HepG2 (cell line): ENCODE measurements at regions not wholly inside any gene's neighbourhood (a gene's known extent, or its start where the extent isn't known, plus 50 kb on each side); places are given as distances from the start of the nearest gene placed in this dataset.

Experiments used
- ATAC-seq: fragments of 200-7000 bp; cut with Tn5 transposase; 3 replicates; pipeline ENCODE4 v1.9.1; 2020; ENCODE audit warnings: mild to moderate bottlenecking, moderate library complexity
- BruUV-seq: library from RNA; stranded (reverse); fragments of 400-500 nt; replicated peaks from 2 replicates; lab custom pipeline; 2021; lab: Mats Ljungman, UMichigan
- CTCF ChIA-PET: fragments of 300-600 bp; formaldehyde crosslinking; extraction: SDS; loops from one replicate; lab custom pipeline; 2021; ENCODE audit warnings: low total read pairs, inconsistent platforms, low intra/inter-chr PET ratio; lab: Yijun Ruan, JAX
- POLR2A ChIA-PET: fragments of 350-600 bp; sonication (Branson Sonifier 250); formaldehyde crosslinking; loops from one replicate; lab custom pipeline; 2020; ENCODE audit warnings: antibody characterized with exemption, inconsistent platforms; lab: Yijun Ruan, JAX
- DNase-seq: peaks from one replicate; pipeline ENCODE4 v3.0.0-alpha.2; 2015; ENCODE audit warnings: low spot score
- FAIRE-seq: peaks from 3 replicates; lab custom pipeline; 2011; peaks lifted over from hg19 to GRCh38; lab: Jason Lieb, UNC
- H2AFZ ChIP-seq: one replicate; pipeline ENCODE4 v1.6.1; 2011; ENCODE audit warnings: low read length, inconsistent platforms
- H3K27ac ChIP-seq: fragments of 300-600 bp; 3 replicates; pipeline ENCODE4 v1.8.0; 2011; ENCODE audit warnings: mixed run types, mild to moderate bottlenecking, mixed read lengths, low read length, inconsistent platforms; ENCODE audit not compliant: insufficient read depth; ENCODE audit errors: extremely low read length
- H3K27me3 ChIP-seq, 2 experiments: fragments of 200-600 bp in 1 of 2; 2 replicates in 1 of 2; 3 replicates in 1 of 2; pipeline versions ENCODE4 v1.6.0 to v1.8.0; 2011; ENCODE audit warnings: low read length in 2 of 2, mild to moderate bottlenecking in 2 of 2, moderate library complexity in 2 of 2, inconsistent platforms in 1 of 2; ENCODE audit not compliant: insufficient read depth in 2 of 2, control insufficient read depth in 1 of 2
- H3K36me3 ChIP-seq, 2 experiments: fragments of 200-600 bp in 1 of 2; replicated peaks in 1 of 2; 2 replicates in 1 of 2; 3 replicates in 1 of 2; pipeline versions ENCODE4 v1.5.1 to v1.8.0; 2011; ENCODE audit warnings: low read length in 2 of 2, inconsistent platforms in 1 of 2; ENCODE audit not compliant: insufficient read depth in 2 of 2, control insufficient read depth in 1 of 2
- H3K4me1 ChIP-seq: 2 replicates; pipeline ENCODE4 v1.5.1; 2012; ENCODE audit warnings: low read length, inconsistent platforms; ENCODE audit not compliant: insufficient read depth
- H3K4me2 ChIP-seq: 2 replicates; pipeline ENCODE4 v1.6.0; 2011; ENCODE audit warnings: low read depth, low read length, inconsistent platforms
- H3K4me3 ChIP-seq, 3 experiments: fragments of 200-600 bp in 1 of 3; sonication (generic), shearing (Covaris generic) in 1 of 3; replicated peaks in 1 of 3; 2 replicates each; pipeline ENCODE4 v1.5.1; 2011 to 2016; ENCODE audit warnings: low read length in 3 of 3, inconsistent platforms in 2 of 3, low read depth in 2 of 3, mild to moderate bottlenecking in 2 of 3, control low read depth in 1 of 3, mixed read lengths in 1 of 3; ENCODE audit not compliant: insufficient read depth in 1 of 3
- H3K79me2 ChIP-seq: one replicate; pipeline ENCODE4 v1.6.1; 2011; ENCODE audit warnings: low read length, inconsistent platforms; ENCODE audit not compliant: insufficient read depth
- H3K9ac ChIP-seq: 2 replicates; pipeline ENCODE4 v1.6.0; 2011; ENCODE audit warnings: mild to moderate bottlenecking, low read depth, low read length, inconsistent platforms; ENCODE audit not compliant: insufficient read depth
- H3K9me3 ChIP-seq: 2 replicates; pipeline ENCODE4 v1.5.1; 2012; ENCODE audit warnings: mild to moderate bottlenecking, low read length
- H4K20me1 ChIP-seq: 2 replicates; pipeline ENCODE4 v1.6.0; 2011; ENCODE audit warnings: inconsistent platforms, mild to moderate bottlenecking, low read length, moderate library complexity; ENCODE audit not compliant: insufficient read depth
- ARNT ChIP-seq: fragments of 450-650 bp; IDR thresholded peaks from 2 replicates; pipeline ENCODE4 v1.6.1; 2017
- ATF2 ChIP-seq: sonication (generic); formaldehyde crosslinking; IDR thresholded peaks from 2 replicates; pipeline ENCODE4 v1.4.0; 2020; ENCODE audit warnings: missing genetic modification reagents
- ATF5 ChIP-seq: sonication (generic); formaldehyde crosslinking; IDR thresholded peaks from 2 replicates; pipeline ENCODE4 v1.4.0; 2020; ENCODE audit warnings: mild to moderate bottlenecking, low read depth, missing genetic modification reagents
- EHMT2 ChIP-seq: fragments of 200-600 bp; sonication (generic); IDR thresholded peaks from 2 replicates; pipeline ENCODE4 v1.7.0; 2017; ENCODE audit warnings: antibody characterized with exemption, low read depth, low read length, borderline replicate concordance
- FOSL1 ChIP-seq: sonication (generic); formaldehyde crosslinking; IDR thresholded peaks from 2 replicates; pipeline ENCODE4 v1.9.0; 2021; ENCODE audit warnings: missing genetic modification reagents, borderline replicate concordance
- HCFC1 ChIP-seq: fragments of 150-350 bp; IDR thresholded peaks from 2 replicates; pipeline ENCODE4 v1.6.1; 2014; ENCODE audit warnings: low read depth, low read length
- SATB2 ChIP-seq: sonication (generic); formaldehyde crosslinking; IDR thresholded peaks from 2 replicates; pipeline ENCODE4 v1.5.0; 2020; ENCODE audit warnings: missing genetic modification reagents
- SCMH1 ChIP-seq: sonication (generic); formaldehyde crosslinking; IDR thresholded peaks from 2 replicates; pipeline ENCODE4 v1.9.0; 2021; ENCODE audit warnings: missing genetic modification reagents, mild to moderate bottlenecking, borderline replicate concordance
- SIN3A ChIP-seq: IDR thresholded peaks from 2 replicates; pipeline ENCODE4 v1.6.1; 2011; ENCODE audit warnings: low read depth, mild to moderate bottlenecking, control low read depth, low read length, borderline replicate concordance
- ZBTB25 ChIP-seq: IDR thresholded peaks from 2 replicates; pipeline ENCODE4 v1.6.1; 2018; ENCODE audit warnings: missing genetic modification reagents
- ZFP62 ChIP-seq: sonication (generic); formaldehyde crosslinking; IDR thresholded peaks from 2 replicates; pipeline ENCODE4 v1.4.0; 2020; ENCODE audit warnings: missing genetic modification reagents
- ZNF207 ChIP-seq: fragments of 450-650 bp; IDR thresholded peaks from 2 replicates; pipeline ENCODE4 v1.6.1; 2016; ENCODE audit warnings: antibody characterized with exemption, borderline replicate concordance
- ZNF317 ChIP-seq: sonication (generic); formaldehyde crosslinking; IDR thresholded peaks from 2 replicates; pipeline ENCODE4 v1.5.0; 2020; ENCODE audit warnings: mild to moderate bottlenecking, missing genetic modification reagents
- ZNF326 ChIP-seq: sonication (generic); formaldehyde crosslinking; IDR thresholded peaks from 2 replicates; pipeline ENCODE4 v1.4.0; 2020; ENCODE audit warnings: missing genetic modification reagents, borderline replicate concordance
- ZNF34 ChIP-seq: sonication (generic); formaldehyde crosslinking; IDR thresholded peaks from 2 replicates; pipeline ENCODE4 v1.4.0; 2020; ENCODE audit warnings: mild to moderate bottlenecking, missing genetic modification reagents, borderline replicate concordance
- ZNF580 ChIP-seq: IDR thresholded peaks from 2 replicates; pipeline ENCODE4 v1.6.1; 2016; ENCODE audit warnings: low read depth, borderline replicate concordance
- ZSCAN12 ChIP-seq: sonication (generic); formaldehyde crosslinking; IDR thresholded peaks from 2 replicates; pipeline ENCODE4 v1.9.0; 2021; ENCODE audit warnings: mild to moderate bottlenecking, missing genetic modification reagents
- WGBS: methylation state at CpG from one replicate; pipeline ENCODE4 v1.1.6; 2017; ENCODE audit warnings: low lambda C conversion rate; 5-methylcytosine and 5-hydroxymethylcytosine counted together
- in situ Hi-C: cut with HindIII; loops from 2 replicates; pipeline ENCODE4 v1.10.0; 2017; ENCODE audit warnings: low pct_unique_long_range_greater_than_20kb; ENCODE audit not compliant: extremely low pct_ligation_motif_present
- intact Hi-C: fragments of 100-400 bp; cut with micrococcal nuclease; formaldehyde crosslinking; loops from one replicate; pipeline ENCODE4 v1.10.0; 2022; ENCODE audit not compliant: unreplicated experiment

- POLR2A ChIA-PET = no interaction called here
- Histone ChIP-seq H3K9ac (no peak overlapping the region), H4K20me1 (no peaks in the 10 kb centered on the region), H3K4me2 (no peak overlapping the region), H3K4me1 (no peaks in the 10 kb centered on the region), H3K4me3 (no peak overlapping the region), H3K27ac (no peak overlapping the region)
- intact Hi-C loops = no loop called here
- TF ChIP-seq ATF2 (CRISPR knock-in tag) (no peak), ATF5 (no peak), ZNF34 (CRISPR knock-in tag) (no peak), ZSCAN12 (CRISPR knock-in tag) (no peak), ZNF326 (CRISPR knock-in tag) (no peak)
- TF ChIP-seq, all 625 proteins: peak for 0
- Histone ChIP-seq H2AFZ (no peak overlapping the region), H3K9me3 (no peaks in the 10 kb centered on the region), H3K79me2 (no peaks in the 10 kb centered on the region), H3K36me3 (no peaks in the 10 kb centered on the region), H3K27me3 (no peaks in the 10 kb centered on the region)
- in situ Hi-C loops = no loop called here
- BruUV-seq = no TSS peak
- DNase-seq (no peak), FAIRE-seq (no peak), ATAC-seq (no peak)
- CTCF ChIA-PET = no interaction called here
- WGBS = 21% methylated on average over 10 of the region's 17 CpGs
These were observed 553.6 kb downstream of the TCERG1L start for GRCh38 chr10:130757821-130758489.

GRCh38 chr10:130758529-130758928 is 553.0 kb downstream of the TCERG1L start:
- intact Hi-C loops (no loop called here), in situ Hi-C loops (no loop called here)
- no peak overlapping the region for H3K27ac ChIP-seq
- DNase-seq (no peak), ATAC-seq (no peak), FAIRE-seq (no peak)
- no peaks in the 10 kb centered on the region for H3K27me3 ChIP-seq
- no peak overlapping the region for H2AFZ ChIP-seq
- no peak overlapping the region for H3K4me3 ChIP-seq
- ChIA-PET CTCF (no interaction called here), POLR2A (no interaction called here)
- BruUV-seq = no TSS peak
- H3K79me2 ChIP-seq = no peaks in the 10 kb centered on the region
- H3K9ac ChIP-seq = no peak overlapping the region
- no peaks in the 10 kb centered on the region for H3K9me3 ChIP-seq
- 8% methylated on average over 5 of the region's 5 CpGs for WGBS
- H3K4me1 ChIP-seq = no peaks in the 10 kb centered on the region
- H3K4me2 ChIP-seq = no peak overlapping the region
- H3K36me3 ChIP-seq = no peaks in the 10 kb centered on the region
- no peaks in the 10 kb centered on the region for H4K20me1 ChIP-seq
- TF ChIP-seq ZNF207 (no peak), ARNT (no peak), EHMT2 (no peak), SIN3A (no peak), ZBTB25 (CRISPR knock-in tag) (no peak), ZNF580 (no peak), FOSL1 (no peak), ZFP62 (CRISPR knock-in tag) (no peak), SATB2 (CRISPR knock-in tag) (no peak), SCMH1 (CRISPR knock-in tag) (no peak), ZNF317 (CRISPR knock-in tag) (no peak), HCFC1 (no peak)
